ENCODE measurements at regions not wholly inside any gene's neighbourhood (a gene's known extent, or its start where the extent isn't known, plus 50 kb on each side); places are given as distances from the start of the nearest gene placed in this dataset.
"Not testable (repeated sequence)": the region's sequence is repeated elsewhere in the genome, so short reads cannot be mapped to it uniquely, and the experiment has no call there.

- intact Hi-C loops (cut with micrococcal nuclease); H3K36me3 Mint-ChIP-seq (ENCODE audit: low read depth); H3K4me3 Mint-ChIP-seq; H3K4me1 Mint-ChIP-seq; H3K9me3 Mint-ChIP-seq; DNase-seq; H3K27ac Mint-ChIP-seq: not testable (repeated sequence)
- peaks cover 11% of the 10 kb centered on the region for H3K27me3 Mint-ChIP-seq
Observed at GRCh38 chr6:71007298-71007697, 50.4 kb upstream of the B3GAT2 start.

- Mint-ChIP-seq H3K4me3 (no peak overlapping the region), H3K9me3 (no peaks in the 10 kb centered on the region), H3K27ac (no peak overlapping the region), H3K27me3 (peaks cover 13% of the 10 kb centered on the region), H3K4me1 (no peaks in the 10 kb centered on the region), H3K36me3 (ENCODE audit: low read depth) (no peaks in the 10 kb centered on the region)
- no peak for DNase-seq
- intact Hi-C loops (cut with micrococcal nuclease): loop anchor here (2.0 kb wide), 3 partner anchors 305 to 701 kb away; no protein-coding TSS in a partner anchor
Observed at GRCh38 chr6:71011871-71012371, 55.1 kb upstream of the B3GAT2 start.

GRCh38 chr6:71012866-71013469 is 56.1 kb upstream of the B3GAT2 start:
- Mint-ChIP-seq H3K4me3 (no peak overlapping the region), H3K9me3 (no peaks in the 10 kb centered on the region), H3K4me1 (no peaks in the 10 kb centered on the region), H3K27ac (no peak overlapping the region), H3K27me3 (peaks cover 10% of the 10 kb centered on the region), H3K36me3 (ENCODE audit: low read depth) (no peaks in the 10 kb centered on the region)
- intact Hi-C loops (cut with micrococcal nuclease): loop anchor here (2.0 kb wide), 3 partner anchors 306 to 702 kb away; no protein-coding TSS in a partner anchor
- peak; percentile 75 for DNase-seq

GRCh38 chr6:71015392-71015791 is 58.5 kb upstream of the B3GAT2 start:
- Mint-ChIP-seq H3K4me1 (no peaks in the 10 kb centered on the region), H3K4me3 (no peak overlapping the region), H3K27ac (no peak overlapping the region), H3K36me3 (ENCODE audit: low read depth) (no peaks in the 10 kb centered on the region), H3K27me3 (peaks cover 7% of the 10 kb centered on the region), H3K9me3 (no peaks in the 10 kb centered on the region)
- intact Hi-C loops (cut with micrococcal nuclease): no loop called here
- DNase-seq: no peak

- Mint-ChIP-seq H3K4me1 (no peaks in the 10 kb centered on the region), H3K4me3 (no peak overlapping the region), H3K27me3 (peaks cover 2% of the 10 kb centered on the region), H3K36me3 (ENCODE audit: low read depth) (no peaks in the 10 kb centered on the region), H3K9me3 (no peaks in the 10 kb centered on the region), H3K27ac (no peak overlapping the region)
- DNase-seq: no peak
- intact Hi-C loops (cut with micrococcal nuclease): no loop called here
Observed at GRCh38 chr6:71028236-71028876, 71.5 kb upstream of the B3GAT2 start.

GRCh38 chr6:71028877-71029252 is 72.0 kb upstream of the B3GAT2 start:
- Mint-ChIP-seq H3K4me1 (no peaks in the 10 kb centered on the region), H3K9me3 (no peaks in the 10 kb centered on the region), H3K4me3 (no peak overlapping the region), H3K27ac (no peak overlapping the region), H3K36me3 (ENCODE audit: low read depth) (no peaks in the 10 kb centered on the region), H3K27me3 (peaks cover 2% of the 10 kb centered on the region)
- intact Hi-C loops (cut with micrococcal nuclease): no loop called here
- DNase-seq: no peak

GRCh38 chr6:71029555-71029954 is 72.7 kb upstream of the B3GAT2 start:
- no peaks in the 10 kb centered on the region for H3K4me1 Mint-ChIP-seq
- H3K27me3 Mint-ChIP-seq: peaks cover 2% of the 10 kb centered on the region
- H3K9me3 Mint-ChIP-seq: no peaks in the 10 kb centered on the region
- no peaks in the 10 kb centered on the region for H3K36me3 Mint-ChIP-seq (ENCODE audit: low read depth)
- no peak for DNase-seq
- intact Hi-C loops (cut with micrococcal nuclease): no loop called here
- H3K4me3 Mint-ChIP-seq: no peak overlapping the region
- no peak overlapping the region for H3K27ac Mint-ChIP-seq

- DNase-seq: no peak
- Mint-ChIP-seq H3K27ac (no peak overlapping the region), H3K27me3 (peaks cover 2% of the 10 kb centered on the region), H3K36me3 (ENCODE audit: low read depth) (no peaks in the 10 kb centered on the region), H3K4me3 (no peak overlapping the region), H3K4me1 (no peaks in the 10 kb centered on the region), H3K9me3 (no peaks in the 10 kb centered on the region)
- intact Hi-C loops (cut with micrococcal nuclease): no loop called here
Observed at GRCh38 chr6:71031912-71032311, 75.1 kb upstream of the B3GAT2 start.

- no peak overlapping the region for H3K27ac Mint-ChIP-seq
- H3K4me1 Mint-ChIP-seq: no peaks in the 10 kb centered on the region
- H3K27me3 Mint-ChIP-seq: peaks cover 2% of the 10 kb centered on the region
- DNase-seq: no peak
- intact Hi-C loops (cut with micrococcal nuclease): no loop called here
- H3K4me3 Mint-ChIP-seq: no peak overlapping the region
- no peaks in the 10 kb centered on the region for H3K36me3 Mint-ChIP-seq (ENCODE audit: low read depth)
- H3K9me3 Mint-ChIP-seq: no peaks in the 10 kb centered on the region
Observed at GRCh38 chr6:71033171-71033570, 76.3 kb upstream of the B3GAT2 start.

- peaks cover 2% of the 10 kb centered on the region for H3K27me3 Mint-ChIP-seq
- no peaks in the 10 kb centered on the region for H3K4me1 Mint-ChIP-seq
- no peak for DNase-seq
- no peak overlapping the region for H3K27ac Mint-ChIP-seq
- H3K9me3 Mint-ChIP-seq: no peaks in the 10 kb centered on the region
- H3K4me3 Mint-ChIP-seq: no peak overlapping the region
- H3K36me3 Mint-ChIP-seq (ENCODE audit: low read depth): no peaks in the 10 kb centered on the region
- intact Hi-C loops (cut with micrococcal nuclease): no loop called here
Observed at GRCh38 chr6:71033890-71034289, 77.0 kb upstream of the B3GAT2 start.

GRCh38 chr6:71034563-71035345 is 77.9 kb upstream of the B3GAT2 start:
- H3K4me1 Mint-ChIP-seq: no peaks in the 10 kb centered on the region
- H3K27ac Mint-ChIP-seq: no peak overlapping the region
- no peaks in the 10 kb centered on the region for H3K36me3 Mint-ChIP-seq (ENCODE audit: low read depth)
- H3K9me3 Mint-ChIP-seq: no peaks in the 10 kb centered on the region
- peaks cover 2% of the 10 kb centered on the region for H3K27me3 Mint-ChIP-seq
- no peak overlapping the region for H3K4me3 Mint-ChIP-seq
- intact Hi-C loops (cut with micrococcal nuclease): no loop called here
- DNase-seq: no peak

GRCh38 chr6:71035871-71036270 is 79.0 kb upstream of the B3GAT2 start:
- Mint-ChIP-seq H3K27ac (no peak overlapping the region), H3K4me1 (no peaks in the 10 kb centered on the region), H3K4me3 (no peak overlapping the region), H3K27me3 (peaks cover 2% of the 10 kb centered on the region), H3K36me3 (ENCODE audit: low read depth) (no peaks in the 10 kb centered on the region), H3K9me3 (no peaks in the 10 kb centered on the region)
- intact Hi-C loops (cut with micrococcal nuclease): no loop called here
- no peak for DNase-seq

- no peaks in the 10 kb centered on the region for H3K9me3 Mint-ChIP-seq
- H3K4me1 Mint-ChIP-seq: no peaks in the 10 kb centered on the region
- intact Hi-C loops (cut with micrococcal nuclease): no loop called here
- DNase-seq: no peak
- H3K36me3 Mint-ChIP-seq (ENCODE audit: low read depth): no peaks in the 10 kb centered on the region
- no peak overlapping the region for H3K4me3 Mint-ChIP-seq
- H3K27ac Mint-ChIP-seq: no peak overlapping the region
- H3K27me3 Mint-ChIP-seq: no peaks in the 10 kb centered on the region
Observed at GRCh38 chr6:71038711-71039344, 82.0 kb upstream of the B3GAT2 start.

GRCh38 chr6:71040043-71040442 is 83.2 kb upstream of the B3GAT2 start:
- Mint-ChIP-seq H3K27ac (no peak overlapping the region), H3K36me3 (ENCODE audit: low read depth) (no peaks in the 10 kb centered on the region), H3K4me1 (no peaks in the 10 kb centered on the region), H3K9me3 (no peaks in the 10 kb centered on the region), H3K27me3 (no peaks in the 10 kb centered on the region), H3K4me3 (no peak overlapping the region)
- intact Hi-C loops (cut with micrococcal nuclease): no loop called here
- DNase-seq: no peak

All from activated CD4-positive, alpha-beta T cell treated with anti-CD3 and anti-CD28 coated beads, Interleukin-2, amount 10 ng/mL, durations not matched to agents 24 days and 14 days (primary cell).